ENCODE measurements at regions not wholly inside any gene's neighbourhood (a gene's known extent, or its start where the extent isn't known, plus 50 kb on each side); places are given as distances from the start of the nearest gene placed in this dataset.

GRCh38 chr13:88590574-88590973 lies 919.4 kb downstream of the SLITRK5 start:
- H3K9me3 ChIP-seq = no peaks in the 10 kb centered on the region
- H3K27me3 ChIP-seq = no peaks in the 10 kb centered on the region
- no peak overlapping the region for H3K27ac ChIP-seq
- DNase-seq (no peak), ATAC-seq (no peak), FAIRE-seq (no peak)
- peaks cover 0 to 4% (median 0%) of the 10 kb centered on the region in 3 donors for H3K4me1 ChIP-seq
- 11 to 14% methylated on average over 1 of the region's 1 CpG for WGBS, 2 donors
- TF ChIP-seq, protein P1, sequence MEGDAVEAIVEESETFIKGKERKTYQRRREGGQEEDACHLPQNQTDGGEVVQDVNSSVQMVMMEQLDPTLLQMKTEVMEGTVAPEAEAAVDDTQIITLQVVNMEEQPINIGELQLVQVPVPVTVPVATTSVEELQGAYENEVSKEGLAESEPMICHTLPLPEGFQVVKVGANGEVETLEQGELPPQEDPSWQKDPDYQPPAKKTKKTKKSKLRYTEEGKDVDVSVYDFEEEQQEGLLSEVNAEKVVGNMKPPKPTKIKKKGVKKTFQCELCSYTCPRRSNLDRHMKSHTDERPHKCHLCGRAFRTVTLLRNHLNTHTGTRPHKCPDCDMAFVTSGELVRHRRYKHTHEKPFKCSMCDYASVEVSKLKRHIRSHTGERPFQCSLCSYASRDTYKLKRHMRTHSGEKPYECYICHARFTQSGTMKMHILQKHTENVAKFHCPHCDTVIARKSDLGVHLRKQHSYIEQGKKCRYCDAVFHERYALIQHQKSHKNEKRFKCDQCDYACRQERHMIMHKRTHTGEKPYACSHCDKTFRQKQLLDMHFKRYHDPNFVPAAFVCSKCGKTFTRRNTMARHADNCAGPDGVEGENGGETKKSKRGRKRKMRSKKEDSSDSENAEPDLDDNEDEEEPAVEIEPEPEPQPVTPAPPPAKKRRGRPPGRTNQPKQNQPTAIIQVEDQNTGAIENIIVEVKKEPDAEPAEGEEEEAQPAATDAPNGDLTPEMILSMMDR (IDR thresholded peaks at IDR 0.05) = no peak
- intact Hi-C loops (cut with DNase I) = no loop called here
- H3K4me3 ChIP-seq = no peak overlapping the region
- H3K36me3 ChIP-seq = no peaks in the 10 kb centered on the region

GRCh38 chr13:88592105-88592504 lies 920.9 kb downstream of the SLITRK5 start:
- FAIRE-seq (no peak), ATAC-seq (no peak), DNase-seq (no peak)
- Histone ChIP-seq H3K9me3 (no peaks in the 10 kb centered on the region), H3K27me3 (no peaks in the 10 kb centered on the region), H3K4me3 (no peak overlapping the region), H3K4me1 (peaks cover 0 to 4% (median 0%) of the 10 kb centered on the region in 3 donors), H3K36me3 (no peaks in the 10 kb centered on the region), H3K27ac (no peak overlapping the region)
- TF ChIP-seq, protein P1 (IDR thresholded peaks at IDR 0.05) = no peak
- 73 to 85% methylated on average over 1 of the region's 1 CpG for WGBS, 2 donors
- intact Hi-C loops (cut with DNase I) = no loop called here

GRCh38 chr13:88601949-88602348 lies 930.8 kb downstream of the SLITRK5 start:
- no peaks in the 10 kb centered on the region for H3K9me3 ChIP-seq
- no peak overlapping the region for H3K27ac ChIP-seq
- ATAC-seq (no peak), FAIRE-seq (no peak), DNase-seq (no peak)
- 43 to 53% methylated on average over 2 of the region's 2 CpGs for WGBS, 2 donors
- intact Hi-C loops (cut with DNase I) = no loop called here
- H3K4me3 ChIP-seq = no peak overlapping the region
- H3K27me3 ChIP-seq = no peaks in the 10 kb centered on the region
- no peaks in the 10 kb centered on the region for H3K36me3 ChIP-seq
- no peaks in the 10 kb centered on the region for H3K4me1 ChIP-seq
- TF ChIP-seq, protein P1 (IDR thresholded peaks at IDR 0.05) = no peak

DNA sequence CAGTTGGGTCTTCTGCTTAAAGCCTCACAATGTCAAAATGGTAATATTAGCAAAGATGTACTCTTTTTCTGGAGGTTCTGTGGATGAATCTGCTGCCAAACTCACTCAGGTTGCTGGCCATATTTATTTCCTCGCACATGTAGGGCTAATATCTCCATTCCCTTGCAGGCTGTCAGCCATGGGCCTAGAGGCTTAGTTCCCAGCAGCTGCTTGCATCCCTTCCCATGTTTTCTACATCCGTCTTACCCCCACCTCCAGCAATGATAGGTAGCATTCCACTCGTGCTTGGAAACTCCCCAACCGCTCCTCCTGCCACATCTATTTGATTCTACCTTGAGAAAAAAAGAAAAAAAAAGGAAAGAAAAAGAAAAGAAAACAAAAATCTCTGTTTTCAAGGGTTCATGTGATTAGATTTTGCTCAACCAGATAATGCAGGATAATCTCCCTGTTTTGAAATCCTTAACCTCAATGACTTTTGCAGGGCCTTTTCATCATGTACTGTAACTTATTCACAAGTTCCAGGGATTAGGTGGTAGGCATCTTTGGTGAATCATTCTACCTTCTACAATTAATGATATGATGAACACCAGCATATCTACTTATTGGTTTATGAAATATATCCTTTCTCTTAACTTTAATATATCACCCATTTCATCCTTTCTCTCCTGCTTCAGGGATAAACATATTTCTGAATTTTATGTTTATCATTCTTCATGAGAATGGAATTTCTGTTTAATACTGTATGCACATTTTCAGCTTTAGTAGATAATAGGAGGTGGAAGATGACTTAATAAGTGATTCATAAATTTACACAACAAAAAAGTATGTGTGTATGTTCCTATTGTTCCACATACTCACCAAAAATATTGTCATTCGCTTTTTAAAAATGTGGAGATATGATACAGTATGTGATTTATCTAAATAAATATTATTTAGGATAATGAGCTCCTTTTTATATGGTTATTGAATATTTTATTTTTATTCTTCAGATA lies 931.9 kb downstream of the SLITRK5 start:
- H3K9me3 ChIP-seq = no peaks in the 10 kb centered on the region
- H3K27me3 ChIP-seq = no peaks in the 10 kb centered on the region
- H3K27ac ChIP-seq = no peak overlapping the region
- H3K4me3 ChIP-seq = no peak overlapping the region
- TF ChIP-seq, protein P1 (IDR thresholded peaks at IDR 0.05) = no peak
- intact Hi-C loops (cut with DNase I) = no loop called here
- ATAC-seq (no peak), FAIRE-seq (no peak), DNase-seq (no peak)
- 59 to 72% methylated on average over 5 of the region's 5 CpGs for WGBS, 2 donors
- H3K36me3 ChIP-seq = no peaks in the 10 kb centered on the region
- no peaks in the 10 kb centered on the region for H3K4me1 ChIP-seq

DNA sequence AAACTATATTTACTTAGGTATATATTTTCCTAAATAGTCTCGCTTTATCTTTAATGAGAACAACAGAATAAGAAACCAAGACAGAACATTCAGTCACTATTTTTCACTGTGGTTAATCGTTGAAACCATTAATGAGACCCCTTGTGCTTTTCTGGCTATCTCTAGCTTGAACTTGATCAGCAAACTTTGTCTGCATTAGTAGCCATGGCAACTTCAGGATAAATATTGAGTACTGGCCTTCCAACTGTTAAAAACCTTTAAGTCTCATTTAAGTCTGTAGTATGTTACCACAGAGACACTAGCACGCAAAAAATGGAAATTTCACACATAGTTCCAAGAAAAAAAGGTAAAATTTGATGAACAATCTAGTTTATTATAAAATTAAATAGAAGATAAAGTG lies 946.0 kb downstream of the SLITRK5 start:
- Histone ChIP-seq H3K27ac (no peak overlapping the region), H3K9me3 (no peaks in the 10 kb centered on the region), H3K36me3 (no peaks in the 10 kb centered on the region), H3K4me1 (no peaks in the 10 kb centered on the region), H3K4me3 (no peak overlapping the region), H3K27me3 (no peaks in the 10 kb centered on the region)
- FAIRE-seq (no peak), ATAC-seq (peak in 1 of 4 donors; percentile 56), DNase-seq (no peak)
- TF ChIP-seq, protein P1 (IDR thresholded peaks at IDR 0.05) = no peak
- WGBS, 2 donors = 31 to 32% methylated on average over 3 of the region's 3 CpGs
- intact Hi-C loops (cut with DNase I) = no loop called here
